Epithelial cell of proximal tubule (primary cell): ENCODE measurements at regions not wholly inside any gene's neighbourhood (a gene's known extent, or its start where the extent isn't known, plus 50 kb on each side); places are given as distances from the start of the nearest gene placed in this dataset.

ENCODE experiments used
- DNase-seq: peaks from one replicate; pipeline ENCODE4 v3.0.0-alpha.2; 2011; ENCODE audit warnings: low read depth
- H3K4me3 ChIP-seq: 2 replicates; pipeline ENCODE4 v1.5.1; 2011; ENCODE audit warnings: low read depth, mild to moderate bottlenecking, low read length
- CTCF ChIP-seq: conservative IDR thresholded peaks from 2 replicates; pipeline ENCODE4 v1.5.1; 2012; ENCODE audit warnings: low read depth, mild to moderate bottlenecking, low read length

DNA sequence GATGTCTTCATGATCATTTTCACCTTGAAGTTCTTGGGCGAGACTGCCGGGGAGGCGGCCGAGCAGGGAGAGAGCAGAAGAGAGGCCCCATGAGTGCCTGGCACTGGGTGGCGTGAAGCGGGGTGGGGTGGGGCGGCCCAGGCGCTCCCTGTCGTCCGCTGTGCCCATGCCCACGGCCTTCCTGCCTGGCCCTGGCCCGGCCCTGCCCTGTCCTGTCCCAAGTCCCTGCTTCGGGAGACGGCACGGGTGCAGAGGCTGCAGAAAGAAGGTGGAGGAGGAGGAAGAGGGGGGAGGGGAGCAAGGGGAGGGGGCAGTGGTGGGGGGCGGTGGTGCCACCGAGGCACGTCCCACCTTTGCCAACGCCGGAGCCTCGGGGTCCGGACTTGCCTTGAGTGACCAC lies 118.4 kb downstream of the PTPRS start:
- H3K4me3 ChIP-seq: no peak overlapping the region
- no peak for TF ChIP-seq CTCF
- DNase-seq: no peak

DNA sequence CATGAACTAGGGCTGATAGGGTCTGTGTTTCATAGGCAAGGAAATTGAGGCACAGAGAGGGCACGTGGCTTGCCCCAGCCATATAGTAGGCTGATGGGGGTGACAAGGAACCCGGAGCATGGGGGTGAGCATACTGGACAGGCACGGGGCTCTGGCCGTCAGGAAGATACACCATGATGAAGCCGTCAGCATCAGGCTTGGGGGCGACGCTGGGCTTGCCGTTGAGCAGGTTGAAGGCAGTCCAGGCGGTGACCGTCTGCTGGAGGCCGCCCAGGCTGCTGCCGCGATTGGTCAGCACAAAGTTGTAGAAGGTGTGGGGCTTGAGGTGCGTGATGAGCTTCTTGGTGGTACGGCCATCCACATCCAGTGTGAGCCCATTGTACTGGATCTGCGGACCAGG lies 119.7 kb downstream of the PTPRS start:
- H3K4me3 ChIP-seq: no peak overlapping the region
- DNase-seq: no peak
- no peak for TF ChIP-seq CTCF

GRCh38 chr19:5220361-5220760 lies 120.3 kb downstream of the PTPRS start:
- no peak for TF ChIP-seq CTCF
- H3K4me3 ChIP-seq: no peak overlapping the region
- DNase-seq: no peak

GRCh38 chr19:5219551-5220304 lies 120.9 kb downstream of the PTPRS start:
- H3K4me3 ChIP-seq: no peak overlapping the region
- no peak for TF ChIP-seq CTCF
- DNase-seq: no peak

- no peak for DNase-seq
- TF ChIP-seq CTCF: no peak
Measured at GRCh38 chr19:5218963-5219530, 121.6 kb downstream of the PTPRS start.

DNA sequence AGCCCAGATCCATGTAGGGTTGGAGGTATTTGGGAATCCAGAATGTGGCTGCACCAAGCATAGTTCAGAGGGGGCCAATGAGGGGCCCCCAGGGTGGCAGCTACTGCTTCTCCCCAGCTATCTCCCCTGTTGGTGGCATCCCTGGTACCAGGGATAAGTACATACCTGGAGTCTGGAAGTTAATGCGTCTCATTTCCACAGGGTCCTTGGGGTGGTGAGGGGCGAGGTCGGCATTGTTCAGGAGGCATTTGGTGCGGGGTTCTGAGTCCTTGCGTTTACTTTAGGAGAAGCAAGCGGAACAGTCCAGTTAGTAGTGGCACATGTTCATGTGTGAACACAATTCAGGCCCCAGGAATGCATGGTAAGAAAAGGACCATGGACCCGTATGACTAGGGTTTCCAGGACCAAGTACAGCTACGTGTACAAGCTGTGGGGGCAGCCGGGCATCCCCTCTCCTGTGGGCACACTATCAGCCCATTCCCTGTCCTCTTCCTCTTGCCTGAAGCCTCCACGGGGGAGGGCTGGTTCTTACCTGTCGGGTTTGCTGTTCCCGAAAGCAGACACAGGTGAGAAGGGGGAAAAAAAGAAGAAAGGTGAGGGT lies 122.3 kb downstream of the PTPRS start:
- no peak for TF ChIP-seq CTCF
- no peak overlapping the region for H3K4me3 ChIP-seq
- DNase-seq: no peak

More at GRCh38 chr19:5218963-5219530, 121.6 kb downstream of the PTPRS start:
- no peak overlapping the region for H3K4me3 ChIP-seq
